Natural killer cell (primary cell): ENCODE measurements at regions not wholly inside any gene's neighbourhood (a gene's known extent, or its start where the extent isn't known, plus 50 kb on each side); places are given as distances from the start of the nearest gene placed in this dataset.

Source experiments
- ATAC-seq, 3 donors: fragments of 150-1000 bp in 2 of 3; fragments of 200-7000 bp in 1 of 3; cut with Tn5 transposase; 1 replicate in 1 of 3; 2 replicates in 2 of 3; pipeline ENCODE4 v1.10.0; 2021; ENCODE audit warnings: mild to moderate bottlenecking in 2 of 3, moderate library complexity in 2 of 3
- DNase-seq, 2 donors: peaks; one replicate each; pipeline versions ENCODE4 v3.0.0 to v3.0.0-alpha.2; 2013 to 2021; ENCODE audit warnings: mixed read lengths in 1 of 2
- H3K27ac ChIP-seq: one replicate; pipeline ENCODE4 v1.5.1; 2013; ENCODE audit warnings: mild to moderate bottlenecking, low read length
- H3K27me3 ChIP-seq: one replicate; pipeline ENCODE4 v1.6.1; 2013; ENCODE audit warnings: low read length; ENCODE audit not compliant: control insufficient read depth, insufficient read depth
- H3K36me3 ChIP-seq: one replicate; pipeline ENCODE4 v1.6.1; 2013; ENCODE audit warnings: low read length; ENCODE audit not compliant: control insufficient read depth, insufficient read depth
- H3K4me1 ChIP-seq: one replicate; pipeline ENCODE4 v1.6.1; 2013; ENCODE audit warnings: low read length; ENCODE audit not compliant: control insufficient read depth, insufficient read depth
- H3K4me3 ChIP-seq: one replicate; pipeline ENCODE4 v1.5.1; 2013; ENCODE audit warnings: low read length
- H3K9me3 ChIP-seq: one replicate; pipeline ENCODE4 v1.6.1; 2013; ENCODE audit warnings: low read length; ENCODE audit not compliant: control insufficient read depth, insufficient read depth
- H3K27ac Mint-ChIP-seq, 2 donors: one replicate each; pipeline ENCODE4 v1.8.0; 2022; ENCODE audit warnings: mild to moderate bottlenecking in 2 of 2, mixed read lengths in 2 of 2, moderate library complexity in 1 of 2
- H3K27me3 Mint-ChIP-seq, 2 donors: one replicate each; pipeline ENCODE4 v1.8.0; 2022; ENCODE audit warnings: low read depth in 2 of 2, mixed read lengths in 2 of 2
- H3K36me3 Mint-ChIP-seq: one replicate; pipeline ENCODE4 v1.8.0; 2022; ENCODE audit warnings: mixed read lengths
- H3K4me1 Mint-ChIP-seq, 2 donors: one replicate each; pipeline ENCODE4 v1.8.0; 2022; ENCODE audit warnings: mixed read lengths in 2 of 2
- H3K4me3 Mint-ChIP-seq: one replicate; pipeline ENCODE4 v1.8.0; 2022; ENCODE audit warnings: mild to moderate bottlenecking, moderate library complexity, mixed read lengths
- H3K9me3 Mint-ChIP-seq, 2 donors: one replicate each; pipeline ENCODE4 v1.8.0; 2022; ENCODE audit warnings: mixed read lengths in 2 of 2
- CTCF ChIP-seq: fragments of 200-600 bp; IDR thresholded peaks from one replicate; pipeline ENCODE4 v1.8.0; 2022; ENCODE audit warnings: antibody characterized with exemption
- WGBS: methylation state at CpG from one replicate; pipeline ENCODE4 v1.1.7; 2013; ENCODE audit warnings: missing lambda C conversion rate; ENCODE audit not compliant: insufficient coverage; 5-methylcytosine and 5-hydroxymethylcytosine counted together
- intact Hi-C: fragments of 100-400 bp; cut with micrococcal nuclease; formaldehyde crosslinking; loops from one replicate; pipeline ENCODE4 v1.14.2; 2022

GRCh38 chr2:102081606-102082005 is 60.9 kb upstream of the IL1R1 start:
- Histone ChIP-seq H3K27ac (peak overlapping the region; percentile 67), H3K27me3 (no peaks in the 10 kb centered on the region), H3K9me3 (no peaks in the 10 kb centered on the region), H3K4me1 (peaks cover 21% of the 10 kb centered on the region), H3K4me3 (no peak overlapping the region), H3K36me3 (no peaks in the 10 kb centered on the region)
- ATAC-seq (no peak), DNase-seq (no peak)
- Mint-ChIP-seq H3K4me3 (no peak overlapping the region), H3K27ac (no peak overlapping the region), H3K36me3 (no peaks in the 10 kb centered on the region), H3K9me3 (no peaks in the 10 kb centered on the region), H3K27me3 (peaks cover 24 to 34% of the 10 kb centered on the region in 2 donors), H3K4me1 (peaks cover 14 to 25% of the 10 kb centered on the region in 2 donors)
- TF ChIP-seq CTCF: no peak
- intact Hi-C loops: no loop called here
- WGBS: 95% methylated on average over 4 of the region's 5 CpGs

- peak overlapping the region; percentile 67 for H3K27ac ChIP-seq
- TF ChIP-seq CTCF: no peak
- H3K36me3 ChIP-seq: no peaks in the 10 kb centered on the region
- Mint-ChIP-seq H3K4me3 (peak overlapping the region; percentile 62), H3K9me3 (no peaks in the 10 kb centered on the region), H3K36me3 (no peaks in the 10 kb centered on the region), H3K4me1 (peaks cover 16 to 25% of the 10 kb centered on the region in 2 donors), H3K27ac (peak overlapping the region; percentile 20 to 79), H3K27me3 (peaks cover 17 to 30% of the 10 kb centered on the region in 2 donors)
- under 1% methylated on average over 7 of the region's 10 CpGs for WGBS
- ATAC-seq (peak; percentile 70 to 86 (median 78)), DNase-seq (peak in 1 of 2 donors; percentile 74)
- no peaks in the 10 kb centered on the region for H3K9me3 ChIP-seq
- no peaks in the 10 kb centered on the region for H3K27me3 ChIP-seq
- H3K4me3 ChIP-seq: peak overlapping the region; percentile 1
- intact Hi-C loops: no loop called here
- H3K4me1 ChIP-seq: peaks cover 21% of the 10 kb centered on the region
Observed at GRCh38 chr2:102082571-102083392, 59.8 kb upstream of the IL1R1 start.

GRCh38 chr2:102083393-102083703 is 59.2 kb upstream of the IL1R1 start:
- ATAC-seq: peak in 1 of 3 donors; percentile 6

More at GRCh38 chr2:102083393-102083703, 59.2 kb upstream of the IL1R1 start:
- no peaks in the 10 kb centered on the region for H3K36me3 ChIP-seq
- 64% methylated on average over 2 of the region's 3 CpGs for WGBS
- H3K9me3 ChIP-seq: no peaks in the 10 kb centered on the region
- peaks cover 21% of the 10 kb centered on the region for H3K4me1 ChIP-seq
- Mint-ChIP-seq H3K27me3 (peaks cover 12 to 33% of the 10 kb centered on the region in 2 donors), H3K27ac (peak overlapping the region in 1 of 2 donors; percentile 79), H3K4me3 (no peak overlapping the region), H3K4me1 (peaks cover 18 to 25% of the 10 kb centered on the region in 2 donors), H3K9me3 (no peaks in the 10 kb centered on the region), H3K36me3 (no peaks in the 10 kb centered on the region)
- no peaks in the 10 kb centered on the region for H3K27me3 ChIP-seq
- H3K27ac ChIP-seq: peak overlapping the region; percentile 67
- H3K4me3 ChIP-seq: no peak overlapping the region
- intact Hi-C loops: no loop called here
- no peak for TF ChIP-seq CTCF
- DNase-seq: no peak
